Endothelial cell of umbilical vein (primary cell): ENCODE measurements at regions not wholly inside any gene's neighbourhood (a gene's known extent, or its start where the extent isn't known, plus 50 kb on each side); places are given as distances from the start of the nearest gene placed in this dataset.

ENCODE experiments used
- CTCF ChIP-seq, 2 donors: IDR thresholded peaks; 1 replicate in 1 of 2; 2 replicates in 1 of 2; pipeline ENCODE4 v1.5.1; 2011; ENCODE audit warnings: low read length in 2 of 2, mild to moderate bottlenecking in 2 of 2, moderate library complexity in 2 of 2, control low read depth in 1 of 2, inconsistent platforms in 1 of 2, low read depth in 1 of 2; ENCODE audit not compliant: insufficient read depth in 1 of 2; ENCODE audit errors: extremely low read depth in 1 of 2
- EZH2 ChIP-seq: IDR thresholded peaks from 2 replicates; pipeline ENCODE4 v1.6.1; 2012; ENCODE audit warnings: borderline replicate concordance, low read depth, mild to moderate bottlenecking, moderate library complexity, low read length, inconsistent platforms; ENCODE audit not compliant: severe bottlenecking
- GATA2 ChIP-seq: IDR thresholded peaks from 2 replicates; pipeline ENCODE4 v1.7.0; 2011; ENCODE audit warnings: low read depth, mild to moderate bottlenecking, moderate library complexity, mixed read lengths, low read length; ENCODE audit not compliant: insufficient read length, insufficient read depth
- MAX ChIP-seq: IDR thresholded peaks from 2 replicates; pipeline ENCODE4 v1.6.1; 2011; ENCODE audit not compliant: insufficient read depth, insufficient read length
- POLR2A ChIP-seq: IDR thresholded peaks from 2 replicates; pipeline ENCODE4 v1.6.1; 2012; ENCODE audit warnings: low read depth, mild to moderate bottlenecking, control low read depth, low read length
- POLR2AphosphoS5 ChIP-seq: IDR thresholded peaks from 2 replicates; pipeline ENCODE4 v1.6.1; 2012; ENCODE audit warnings: low read depth, mild to moderate bottlenecking, control low read depth, low read length, moderate library complexity; ENCODE audit not compliant: insufficient read depth

GRCh38 chr2:187768995-187769394, 214.8 kb upstream of the TFPI start:
- TF ChIP-seq EZH2 (no peak), CTCF (IDR thresholded peaks at IDR 0.05; ENCODE audit: extremely low read depth in 1 of 2, insufficient read depth in 1 of 2, low read depth in 1 of 2, low read length in 2 of 2) (no peak), POLR2A (no peak), POLR2AphosphoS5 (no peak), MAX (no peak), GATA2 (no peak)
